SK-N-MC (cell line): ENCODE measurements at regions not wholly inside any gene's neighbourhood (a gene's known extent, or its start where the extent isn't known, plus 50 kb on each side); places are given as distances from the start of the nearest gene placed in this dataset.

ENCODE experiments used
- EZH2 ChIP-seq: fragments of 200-600 bp; sonication (generic); IDR thresholded peaks from one replicate; pipeline ENCODE4 v1.6.1; 2017; ENCODE audit warnings: antibody characterized with exemption
- FOXP2 ChIP-seq: optimal IDR thresholded peaks from 2 replicates; pipeline ENCODE3; 2011; ENCODE audit warnings: mild to moderate bottlenecking, moderate library complexity; ENCODE audit not compliant: insufficient read depth; ENCODE audit errors: extremely low read length, control extremely low read depth
- POLR2AphosphoS5 ChIP-seq: IDR thresholded peaks from 2 replicates; pipeline ENCODE4 v1.6.1; 2012; ENCODE audit warnings: mild to moderate bottlenecking, low read depth, low read length, borderline replicate concordance

DNA sequence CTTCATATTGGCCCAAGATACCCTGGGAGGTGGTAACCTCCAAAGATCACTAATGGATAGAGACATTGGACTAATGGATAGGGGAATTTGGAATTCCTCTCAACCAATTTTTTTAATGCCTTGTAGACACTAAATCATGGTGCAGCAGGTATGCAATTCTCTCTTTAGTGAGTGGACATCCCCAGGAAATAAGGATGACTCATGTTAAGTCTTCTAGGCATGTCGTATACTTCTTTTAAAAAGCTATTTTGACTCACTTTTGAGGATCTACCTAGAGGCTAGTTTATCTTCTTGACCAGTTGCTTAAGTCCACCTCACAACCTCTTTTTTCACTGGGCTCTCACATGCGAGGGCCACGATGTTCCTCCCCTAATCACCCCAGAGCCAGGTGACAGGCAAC is 211.6 kb upstream of the CDH12 start:
- no peak for TF ChIP-seq POLR2AphosphoS5
- TF ChIP-seq EZH2 = no peak
- no peak for TF ChIP-seq FOXP2
